PFSK-1 (cell line): ENCODE measurements at regions not wholly inside any gene's neighbourhood (a gene's known extent, or its start where the extent isn't known, plus 50 kb on each side); places are given as distances from the start of the nearest gene placed in this dataset.

ENCODE experiments used
- FOXP2 ChIP-seq: optimal IDR thresholded peaks from 2 replicates; pipeline ENCODE3; 2011; ENCODE audit warnings: borderline replicate concordance, control low read depth, inconsistent platforms; ENCODE audit not compliant: insufficient read depth; ENCODE audit errors: extremely low read length, extremely low read depth
- POLR2AphosphoS5 ChIP-seq: IDR thresholded peaks from 2 replicates; pipeline ENCODE4 v1.6.1; 2012; ENCODE audit warnings: low read depth, mild to moderate bottlenecking, control low read depth, low read length, moderate library complexity
- SIN3A ChIP-seq: IDR thresholded peaks from 2 replicates; pipeline ENCODE4 v1.6.1; 2012; ENCODE audit warnings: mild to moderate bottlenecking, low read length, moderate library complexity, borderline replicate concordance; ENCODE audit not compliant: insufficient read depth
- TAF1 ChIP-seq: IDR thresholded peaks from 2 replicates; pipeline ENCODE4 v1.6.1; 2012; ENCODE audit warnings: low read length, control low read depth, borderline replicate concordance; ENCODE audit not compliant: insufficient read depth
- TF ChIP-seq, protein P1 (sequence below), 2 experiments: IDR thresholded peaks; 2 replicates each; pipeline versions ENCODE4 v1.6.1 to v1.8.0; 2011 to 2012; ENCODE audit warnings: low read depth in 2 of 2, low read length in 2 of 2, control low read depth in 1 of 2, inconsistent platforms in 1 of 2, mild to moderate bottlenecking in 1 of 2, moderate library complexity in 1 of 2; ENCODE audit not compliant: insufficient read depth in 1 of 2

DNA sequence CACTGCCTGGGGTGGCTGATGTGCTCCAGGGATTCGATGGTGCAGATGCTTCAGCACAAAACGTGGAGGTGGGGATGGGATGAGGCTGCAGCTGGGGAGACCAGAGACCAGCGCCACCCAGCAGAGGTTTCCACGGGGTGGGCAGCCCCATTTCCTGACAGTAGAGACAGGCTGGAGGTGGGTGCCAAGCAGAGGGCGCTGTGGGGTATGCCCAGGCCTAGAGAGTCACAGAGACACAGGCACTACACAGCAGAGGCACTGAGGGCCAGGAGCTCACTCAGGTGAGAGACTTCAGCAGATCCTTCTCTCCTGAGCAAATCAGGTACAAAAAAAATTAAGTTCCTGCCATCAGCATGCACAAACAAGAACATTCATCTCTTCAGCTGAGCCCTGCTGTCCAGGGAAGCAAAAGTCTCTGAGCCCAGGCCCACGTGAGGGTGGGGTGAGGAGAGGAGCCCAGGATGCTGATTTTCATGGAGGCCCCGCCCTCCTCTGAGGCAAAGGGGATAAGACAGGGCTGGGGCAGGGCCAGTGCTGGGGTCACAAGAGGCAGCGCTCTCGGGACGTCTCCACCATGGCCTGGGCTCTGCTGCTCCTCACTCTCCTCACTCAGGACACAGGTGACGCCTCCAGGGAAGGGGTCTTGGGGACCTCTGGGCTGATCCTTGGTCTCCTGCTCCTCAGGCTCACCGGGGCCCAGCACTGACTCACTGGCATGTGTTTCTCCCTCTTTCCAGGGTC lies 53.1 kb downstream of the GGTLC2 start:
- TF ChIP-seq SIN3A: no peak
- no peak for TF ChIP-seq FOXP2
- TF ChIP-seq POLR2AphosphoS5: no peak
- no peak for TF ChIP-seq TAF1
- TF ChIP-seq, protein P1, sequence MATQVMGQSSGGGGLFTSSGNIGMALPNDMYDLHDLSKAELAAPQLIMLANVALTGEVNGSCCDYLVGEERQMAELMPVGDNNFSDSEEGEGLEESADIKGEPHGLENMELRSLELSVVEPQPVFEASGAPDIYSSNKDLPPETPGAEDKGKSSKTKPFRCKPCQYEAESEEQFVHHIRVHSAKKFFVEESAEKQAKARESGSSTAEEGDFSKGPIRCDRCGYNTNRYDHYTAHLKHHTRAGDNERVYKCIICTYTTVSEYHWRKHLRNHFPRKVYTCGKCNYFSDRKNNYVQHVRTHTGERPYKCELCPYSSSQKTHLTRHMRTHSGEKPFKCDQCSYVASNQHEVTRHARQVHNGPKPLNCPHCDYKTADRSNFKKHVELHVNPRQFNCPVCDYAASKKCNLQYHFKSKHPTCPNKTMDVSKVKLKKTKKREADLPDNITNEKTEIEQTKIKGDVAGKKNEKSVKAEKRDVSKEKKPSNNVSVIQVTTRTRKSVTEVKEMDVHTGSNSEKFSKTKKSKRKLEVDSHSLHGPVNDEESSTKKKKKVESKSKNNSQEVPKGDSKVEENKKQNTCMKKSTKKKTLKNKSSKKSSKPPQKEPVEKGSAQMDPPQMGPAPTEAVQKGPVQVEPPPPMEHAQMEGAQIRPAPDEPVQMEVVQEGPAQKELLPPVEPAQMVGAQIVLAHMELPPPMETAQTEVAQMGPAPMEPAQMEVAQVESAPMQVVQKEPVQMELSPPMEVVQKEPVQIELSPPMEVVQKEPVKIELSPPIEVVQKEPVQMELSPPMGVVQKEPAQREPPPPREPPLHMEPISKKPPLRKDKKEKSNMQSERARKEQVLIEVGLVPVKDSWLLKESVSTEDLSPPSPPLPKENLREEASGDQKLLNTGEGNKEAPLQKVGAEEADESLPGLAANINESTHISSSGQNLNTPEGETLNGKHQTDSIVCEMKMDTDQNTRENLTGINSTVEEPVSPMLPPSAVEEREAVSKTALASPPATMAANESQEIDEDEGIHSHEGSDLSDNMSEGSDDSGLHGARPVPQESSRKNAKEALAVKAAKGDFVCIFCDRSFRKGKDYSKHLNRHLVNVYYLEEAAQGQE (IDR thresholded peaks at IDR 0.05; ENCODE audit: insufficient read depth in 1 of 2, low read depth in 2 of 2, low read length in 2 of 2): no peak

DNA sequence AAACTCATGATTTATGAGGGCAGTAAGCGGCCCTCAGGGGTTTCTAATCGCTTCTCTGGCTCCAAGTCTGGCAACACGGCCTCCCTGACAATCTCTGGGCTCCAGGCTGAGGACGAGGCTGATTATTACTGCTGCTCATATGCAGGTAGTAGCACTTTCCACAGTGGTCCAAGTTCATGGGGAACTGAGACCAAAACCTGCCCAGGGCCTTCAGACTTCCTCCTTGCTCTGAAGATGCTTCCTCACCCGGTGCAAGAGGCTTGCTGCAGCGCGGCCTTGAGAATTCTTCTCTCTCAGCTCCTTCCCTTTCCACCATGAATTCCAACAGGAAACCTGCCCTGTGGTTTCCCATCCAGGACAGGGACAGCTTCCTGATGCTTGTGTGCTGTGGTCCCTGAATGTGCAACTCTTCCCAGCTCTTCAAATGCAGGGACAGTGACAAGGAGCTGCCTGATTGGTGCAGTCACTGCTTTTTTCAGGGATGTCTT lies 53.9 kb downstream of the GGTLC2 start:
- TF ChIP-seq POLR2AphosphoS5 (no peak), TAF1 (no peak), FOXP2 (no peak), SIN3A (no peak)
- TF ChIP-seq, protein P1 (IDR thresholded peaks at IDR 0.05; ENCODE audit: insufficient read depth in 1 of 2, low read depth in 2 of 2, low read length in 2 of 2): no peak

DNA sequence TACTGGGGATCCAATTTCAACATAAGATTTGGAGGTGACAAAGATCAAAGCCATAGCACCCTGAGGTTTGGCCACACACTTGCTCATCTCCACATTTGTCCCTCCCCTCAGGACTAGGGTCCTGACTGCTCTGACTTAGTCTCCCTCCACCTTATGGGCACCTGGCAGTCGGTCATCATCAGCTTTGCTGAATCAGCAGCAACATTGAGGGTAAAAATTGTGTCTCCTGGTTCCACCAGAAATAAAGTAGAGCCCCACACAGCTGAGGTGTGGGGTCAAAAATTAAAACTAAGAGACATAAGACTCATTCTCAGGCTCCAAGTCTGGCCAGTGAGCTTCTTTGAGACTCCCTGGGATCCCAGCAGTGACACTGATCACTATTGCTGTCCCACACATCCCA lies 56.2 kb downstream of the GGTLC2 start:
- no peak for TF ChIP-seq FOXP2
- TF ChIP-seq POLR2AphosphoS5: no peak
- TF ChIP-seq SIN3A: no peak
- TF ChIP-seq, protein P1 (IDR thresholded peaks at IDR 0.05; ENCODE audit: insufficient read depth in 1 of 2, low read depth in 2 of 2, low read length in 2 of 2): no peak
- TF ChIP-seq TAF1: no peak

DNA sequence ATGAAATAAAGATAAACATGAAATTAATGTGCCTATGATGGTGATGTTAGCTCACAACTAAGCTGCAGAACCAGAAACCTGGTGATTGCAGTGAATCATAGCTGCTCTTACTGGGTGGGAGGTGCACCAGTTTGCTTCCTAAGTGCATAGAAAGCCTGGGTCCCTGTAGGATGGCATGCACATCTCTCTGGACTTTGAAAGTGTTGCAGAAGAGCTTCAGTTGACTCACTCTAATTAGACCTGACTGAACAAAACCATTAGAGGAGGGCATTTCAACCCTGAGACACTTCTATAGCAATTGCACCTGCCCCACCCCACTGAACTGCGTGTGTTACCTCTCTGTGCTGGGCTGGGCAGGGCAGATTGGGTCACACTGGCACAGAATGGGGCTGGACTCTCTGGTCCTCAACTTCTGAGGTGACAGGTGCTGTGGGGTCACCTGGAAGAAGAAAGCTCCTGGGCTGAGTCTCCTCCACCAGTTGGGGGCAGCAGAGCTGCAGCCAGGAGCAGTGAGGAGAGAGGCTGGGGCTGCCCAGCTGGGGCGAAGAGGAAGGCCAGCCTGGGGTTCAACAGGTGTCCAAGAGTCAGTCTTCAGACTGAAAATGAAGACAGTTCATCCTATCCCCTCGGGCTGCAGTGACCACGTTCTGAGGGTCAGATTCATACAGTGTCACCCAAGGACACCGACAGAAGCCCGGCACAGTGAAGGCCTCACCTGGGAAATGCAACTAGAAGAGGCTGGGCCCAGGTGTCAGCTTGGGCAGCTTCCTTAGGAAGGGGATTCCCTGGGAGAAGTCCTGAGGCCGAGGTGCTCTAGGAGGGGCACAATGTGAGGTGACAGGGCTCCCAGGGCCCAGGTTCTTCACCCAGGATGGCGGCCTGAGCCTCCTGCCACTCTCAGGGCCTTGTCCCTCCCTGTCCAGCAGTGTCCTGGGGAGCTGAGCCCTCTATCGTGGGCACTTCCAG lies 58.1 kb downstream of the GGTLC2 start:
- TF ChIP-seq POLR2AphosphoS5 (no peak), TAF1 (no peak), FOXP2 (no peak), SIN3A (no peak)
- TF ChIP-seq, protein P1 (IDR thresholded peaks at IDR 0.05; ENCODE audit: insufficient read depth in 1 of 2, low read depth in 2 of 2, low read length in 2 of 2): no peak
